ENCODE measurements at regions not wholly inside any gene's neighbourhood (a gene's known extent, or its start where the extent isn't known, plus 50 kb on each side); places are given as distances from the start of the nearest gene placed in this dataset.

- intact Hi-C loops (cut with DNase I, micrococcal nuclease), result no loop called here
- no peak for DNase-seq
- ChIA-PET POLR2A (interaction anchor here (0.6 to 3.8 kb wide), 3 partner anchors 17 to 192 kb away, joined by 3 to 27 read pairs (median 4); no protein-coding TSS in a partner anchor), CTCF (interaction anchor here (3.8 kb wide), 1 partner anchor 27 kb away, joined by 12 read pairs; no protein-coding TSS in a partner anchor)
- no peaks in the 10 kb centered on the region for H3K27me3 ChIP-seq (ENCODE audit: control insufficient read depth in 1 of 2, insufficient read depth in 2 of 2, low read length in 2 of 2)
- Mint-ChIP-seq H3K4me1 (ENCODE audit: low read depth) (peaks cover 69% of the 10 kb centered on the region), H3K27me3 (no peaks in the 10 kb centered on the region), H3K27ac (peak overlapping the region; percentile 39), H3K9me3 (no peaks in the 10 kb centered on the region), H3K4me3 (no peak overlapping the region), H3K36me3 (ENCODE audit: low read depth) (peaks cover 2% of the 10 kb centered on the region)
- peaks cover 2% of the 10 kb centered on the region for H3K36me3 ChIP-seq (ENCODE audit: insufficient read depth, low read length)
- peaks cover 34% of the 10 kb centered on the region for H3K4me1 ChIP-seq (ENCODE audit: insufficient read depth, low read length)
- no peaks in the 10 kb centered on the region for H3K9me3 ChIP-seq (ENCODE audit: control insufficient read depth in 1 of 2, insufficient read depth in 1 of 2, low read length in 2 of 2)
- ATAC-seq (ENCODE audit: poor library complexity), result no peak
- TF ChIP-seq CTCF (IDR thresholded peaks at IDR 0.05), result no peak
- no peak overlapping the region for H3K4me3 ChIP-seq (ENCODE audit: low read length)
- H3K27ac ChIP-seq (ENCODE audit: low read depth in 1 of 2, low read length in 2 of 2), result no peak overlapping the region
Observed at GRCh38 chr1:65048335-65048734, 82.0 kb upstream of the JAK1 start.

DNA sequence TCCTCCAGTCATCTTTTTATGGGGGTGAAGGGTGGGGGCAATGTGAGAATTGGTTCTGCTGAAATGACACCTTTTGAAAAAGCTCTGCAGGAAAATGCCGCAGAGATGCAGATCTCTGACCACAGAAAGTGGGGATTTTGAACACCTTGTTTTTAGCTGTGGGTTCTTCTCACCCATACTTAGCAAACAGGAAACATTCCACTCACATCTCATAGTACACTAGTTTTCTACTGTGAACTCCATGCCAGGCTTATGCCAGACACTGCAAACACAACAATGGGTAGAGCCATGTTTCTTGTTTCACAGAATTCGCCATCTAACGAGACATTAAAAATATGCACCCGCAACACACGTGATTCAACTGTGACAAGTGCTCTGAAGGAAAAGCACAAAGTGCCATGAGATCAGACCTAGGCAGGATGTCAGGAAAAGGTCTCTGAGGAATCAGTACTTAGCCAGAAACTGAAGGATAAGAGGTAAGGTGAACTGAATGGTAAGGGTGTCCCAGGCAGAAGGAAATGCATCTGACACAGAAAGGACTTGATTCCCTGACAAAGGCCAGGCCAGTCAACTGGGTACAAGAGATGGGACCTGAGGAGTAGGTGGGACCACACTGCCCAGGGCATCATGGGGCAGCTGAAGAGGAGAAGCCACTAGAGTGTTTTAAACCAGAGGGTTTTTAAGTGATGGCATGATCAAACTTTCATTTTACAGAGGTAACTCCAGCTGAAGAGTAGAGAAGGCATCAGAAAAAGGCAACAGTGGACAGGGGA lies 83.8 kb upstream of the JAK1 start:
- Histone ChIP-seq H3K4me1 (ENCODE audit: insufficient read depth, low read length) (peaks cover 32% of the 10 kb centered on the region), H3K9me3 (ENCODE audit: control insufficient read depth in 1 of 2, insufficient read depth in 1 of 2, low read length in 2 of 2) (no peaks in the 10 kb centered on the region), H3K27ac (ENCODE audit: low read depth in 1 of 2, low read length in 2 of 2) (peak overlapping the region; percentile 26 to 48), H3K4me3 (ENCODE audit: low read length) (no peak overlapping the region), H3K27me3 (ENCODE audit: control insufficient read depth in 1 of 2, insufficient read depth in 2 of 2, low read length in 2 of 2) (no peaks in the 10 kb centered on the region), H3K36me3 (ENCODE audit: insufficient read depth, low read length) (peaks cover 15% of the 10 kb centered on the region)
- POLR2A ChIA-PET, result interaction anchor here (0.6 to 3.8 kb wide), 14 partner anchors 13 to 173 kb away, joined by 3 to 27 read pairs (median 4); partner anchors contain the start of gene JAK1
- CTCF ChIA-PET, result interaction anchor here (1.3 kb wide), 1 partner anchor 25 kb away, joined by 6 read pairs; no protein-coding TSS in a partner anchor
- Mint-ChIP-seq H3K27ac (peak overlapping the region; percentile 76), H3K36me3 (ENCODE audit: low read depth) (peaks cover 18% of the 10 kb centered on the region), H3K27me3 (no peaks in the 10 kb centered on the region), H3K9me3 (no peaks in the 10 kb centered on the region), H3K4me1 (ENCODE audit: low read depth) (peaks cover 56% of the 10 kb centered on the region), H3K4me3 (peak overlapping the region; percentile 40)
- intact Hi-C loops (cut with DNase I, micrococcal nuclease), result no loop called here
- DNase-seq, result peak in 5 of 14 experiments; percentile 12 to 65 (median 32)
- ATAC-seq (ENCODE audit: poor library complexity), result peak; percentile 84
- no peak for TF ChIP-seq CTCF (IDR thresholded peaks at IDR 0.05)

GRCh38 chr1:65050735-65051134 lies 84.4 kb upstream of the JAK1 start:
- H3K27ac ChIP-seq (ENCODE audit: low read depth in 1 of 2, low read length in 2 of 2), result peak overlapping the region in 1 of 2 donors; percentile 48
- DNase-seq (no peak), ATAC-seq (ENCODE audit: poor library complexity) (no peak)
- H3K27ac Mint-ChIP-seq, result peak overlapping the region; percentile 76
- ChIA-PET POLR2A (interaction anchor here (0.6 to 3.8 kb wide), 6 partner anchors 14 to 174 kb away, joined by 3 to 27 read pairs (median 5); partner anchors contain the start of gene JAK1), CTCF (interaction anchor here (1.3 kb wide), 1 partner anchor 25 kb away, joined by 6 read pairs; no protein-coding TSS in a partner anchor)
- no peaks in the 10 kb centered on the region for H3K27me3 Mint-ChIP-seq
- no peaks in the 10 kb centered on the region for H3K27me3 ChIP-seq (ENCODE audit: control insufficient read depth in 1 of 2, insufficient read depth in 2 of 2, low read length in 2 of 2)
- H3K36me3 ChIP-seq (ENCODE audit: insufficient read depth, low read length), result peaks cover 20% of the 10 kb centered on the region
- peak overlapping the region; percentile 40 for H3K4me3 Mint-ChIP-seq
- peaks cover 32% of the 10 kb centered on the region for H3K4me1 ChIP-seq (ENCODE audit: insufficient read depth, low read length)
- H3K9me3 Mint-ChIP-seq, result no peaks in the 10 kb centered on the region
- intact Hi-C loops (cut with DNase I, micrococcal nuclease), result no loop called here
- H3K9me3 ChIP-seq (ENCODE audit: control insufficient read depth in 1 of 2, insufficient read depth in 1 of 2, low read length in 2 of 2), result no peaks in the 10 kb centered on the region
- peaks cover 24% of the 10 kb centered on the region for H3K36me3 Mint-ChIP-seq (ENCODE audit: low read depth)
- no peak overlapping the region for H3K4me3 ChIP-seq (ENCODE audit: low read length)
- H3K4me1 Mint-ChIP-seq (ENCODE audit: low read depth), result peaks cover 50% of the 10 kb centered on the region
- no peak for TF ChIP-seq CTCF (IDR thresholded peaks at IDR 0.05)

Measured in CD4-positive, alpha-beta T cell (primary cell).